ENCODE measurements at regions not wholly inside any gene's neighbourhood (a gene's known extent, or its start where the extent isn't known, plus 50 kb on each side); places are given as distances from the start of the nearest gene placed in this dataset.

DNA sequence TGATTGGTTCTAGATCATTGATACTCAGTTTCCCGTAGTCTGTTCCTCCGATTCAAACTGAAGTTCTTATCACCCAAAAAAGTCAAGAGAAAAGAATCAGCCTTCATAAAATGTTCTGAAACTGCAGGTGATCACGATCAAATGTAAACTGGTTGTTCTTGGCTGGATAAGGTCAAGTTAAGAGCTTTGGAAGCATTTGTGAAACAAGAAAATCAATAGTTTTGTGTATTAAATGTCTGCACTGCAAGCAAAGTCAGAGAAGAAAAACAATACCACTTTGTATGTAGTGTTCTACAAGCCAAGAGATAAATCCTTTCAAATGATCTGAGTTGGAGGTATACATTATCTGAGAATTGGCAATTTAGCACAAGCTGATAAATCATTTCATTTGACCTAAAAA lies 710.3 kb downstream of the SORCS1 start:
- dilution Hi-C loops (cut with MboI; ENCODE audit: extremely low pct_ligation_motif_present, low sequenced_read_pairs): no loop called here
- BruUV-seq (replicated peaks): no TSS peak
- POLR2A ChIA-PET: no interaction called here

DNA sequence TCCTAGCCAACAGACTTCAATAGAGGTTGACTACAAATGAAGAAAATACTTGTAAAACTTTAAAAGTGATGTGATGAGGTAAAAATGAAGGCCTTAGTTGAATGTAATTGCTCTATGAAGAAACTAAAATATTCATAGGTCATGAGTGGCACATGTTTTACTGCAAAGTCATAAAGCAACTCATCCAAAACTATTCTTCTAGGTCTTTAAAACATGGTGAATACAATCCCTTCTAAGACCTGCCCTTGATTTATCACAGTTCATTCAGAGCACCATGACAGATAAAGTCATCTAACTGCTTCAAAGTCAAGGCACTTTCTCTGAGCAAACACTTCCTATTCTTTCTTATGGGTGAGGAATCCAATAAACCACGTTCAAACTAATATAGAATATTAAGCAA lies 713.5 kb downstream of the SORCS1 start:
- no peaks in the 10 kb centered on the region for H4K20me1 ChIP-seq (replicated peaks; ENCODE audit: control insufficient read depth, extremely low read depth, insufficient read depth, low read length)
- no peak overlapping the region for H3K9ac ChIP-seq (replicated peaks; ENCODE audit: extremely low read depth, insufficient read depth, low read length)
- intact Hi-C loops (cut with micrococcal nuclease) (no loop called here), dilution Hi-C loops (cut with MboI; ENCODE audit: extremely low pct_ligation_motif_present, low sequenced_read_pairs) (no loop called here)
- FAIRE-seq (no peak), DNase-seq (ENCODE audit: low read depth, low spot score) (no peak)
- no peak overlapping the region for H3K4me2 ChIP-seq (ENCODE audit: insufficient read depth, low read length)
- CTCF ChIA-PET: no interaction called here
- H3K27ac ChIP-seq (ENCODE audit: insufficient read depth, low read depth, low read length): no peak overlapping the region
- H3K4me1 ChIP-seq (ENCODE audit: control insufficient read depth, extremely low read depth, insufficient read depth, low read length): no peaks in the 10 kb centered on the region
- H3K4me3 ChIP-seq (replicated peaks in 1 of 3; ENCODE audit: insufficient read depth in 1 of 3, low read depth in 1 of 3, low read length in 3 of 3): no peak overlapping the region
- POLR2A ChIA-PET: no interaction called here
- no peaks in the 10 kb centered on the region for H3K79me2 ChIP-seq (ENCODE audit: control insufficient read depth, insufficient read depth, low read length)
- H3K9me3 ChIP-seq (replicated peaks; ENCODE audit: control insufficient read depth, insufficient read depth, low read length): peaks cover 2% of the 10 kb centered on the region
- H3K36me3 ChIP-seq (ENCODE audit: control insufficient read depth in 2 of 2, extremely low read depth in 1 of 2, insufficient read depth in 2 of 2, low read length in 2 of 2): no peaks in the 10 kb centered on the region
- no TSS peak for BruUV-seq (replicated peaks)
- no peak overlapping the region for H2AFZ ChIP-seq (ENCODE audit: low read depth, low read length)
- no peaks in the 10 kb centered on the region for H3K9me1 ChIP-seq (replicated peaks; ENCODE audit: control insufficient read depth, extremely low read depth, insufficient read depth, low read length)
- no peak for TF ChIP-seq EZH2 (IDR thresholded peaks at IDR 0.05; ENCODE audit: borderline replicate concordance, low read depth, low read length, severe bottlenecking)
- TF ChIP-seq MAX (IDR thresholded peaks at IDR 0.05; ENCODE audit: insufficient read depth, insufficient read length): no peak
- no peak for TF ChIP-seq POLR2A (IDR thresholded peaks at IDR 0.05; ENCODE audit: low read depth, low read length)
- TF ChIP-seq GATA2 (IDR thresholded peaks at IDR 0.05; ENCODE audit: insufficient read depth, insufficient read length, low read depth, low read length): no peak
- TF ChIP-seq POLR2AphosphoS5 (IDR thresholded peaks at IDR 0.05; ENCODE audit: insufficient read depth, low read depth, low read length): no peak
- TF ChIP-seq, protein P1, sequence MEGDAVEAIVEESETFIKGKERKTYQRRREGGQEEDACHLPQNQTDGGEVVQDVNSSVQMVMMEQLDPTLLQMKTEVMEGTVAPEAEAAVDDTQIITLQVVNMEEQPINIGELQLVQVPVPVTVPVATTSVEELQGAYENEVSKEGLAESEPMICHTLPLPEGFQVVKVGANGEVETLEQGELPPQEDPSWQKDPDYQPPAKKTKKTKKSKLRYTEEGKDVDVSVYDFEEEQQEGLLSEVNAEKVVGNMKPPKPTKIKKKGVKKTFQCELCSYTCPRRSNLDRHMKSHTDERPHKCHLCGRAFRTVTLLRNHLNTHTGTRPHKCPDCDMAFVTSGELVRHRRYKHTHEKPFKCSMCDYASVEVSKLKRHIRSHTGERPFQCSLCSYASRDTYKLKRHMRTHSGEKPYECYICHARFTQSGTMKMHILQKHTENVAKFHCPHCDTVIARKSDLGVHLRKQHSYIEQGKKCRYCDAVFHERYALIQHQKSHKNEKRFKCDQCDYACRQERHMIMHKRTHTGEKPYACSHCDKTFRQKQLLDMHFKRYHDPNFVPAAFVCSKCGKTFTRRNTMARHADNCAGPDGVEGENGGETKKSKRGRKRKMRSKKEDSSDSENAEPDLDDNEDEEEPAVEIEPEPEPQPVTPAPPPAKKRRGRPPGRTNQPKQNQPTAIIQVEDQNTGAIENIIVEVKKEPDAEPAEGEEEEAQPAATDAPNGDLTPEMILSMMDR (IDR thresholded peaks at IDR 0.05; ENCODE audit: extremely low read depth in 1 of 2, insufficient read depth in 1 of 2, low read depth in 1 of 2, low read length in 2 of 2): no peak
- no peak for TF ChIP-seq FOS (IDR thresholded peaks at IDR 0.05; ENCODE audit: borderline replicate concordance, insufficient read depth, low read length)
- no peak for TF ChIP-seq JUN (IDR thresholded peaks at IDR 0.05; ENCODE audit: borderline replicate concordance, insufficient read depth, insufficient read length, low read depth)
- no peak for TF ChIP-seq MYC (IDR thresholded peaks at IDR 0.05; ENCODE audit: low read depth, low read length)
- no peaks in the 10 kb centered on the region for H3K27me3 ChIP-seq (ENCODE audit: control insufficient read depth in 2 of 2, insufficient read depth in 2 of 2, low read length in 2 of 2)

More for the DNA sequence above, 710.3 kb downstream of the SORCS1 start:
- Histone ChIP-seq H3K9me1 (replicated peaks; ENCODE audit: control insufficient read depth, extremely low read depth, insufficient read depth, low read length) (no peaks in the 10 kb centered on the region), H3K4me1 (ENCODE audit: control insufficient read depth, extremely low read depth, insufficient read depth, low read length) (no peaks in the 10 kb centered on the region), H3K27me3 (ENCODE audit: control insufficient read depth in 2 of 2, insufficient read depth in 2 of 2, low read length in 2 of 2) (no peaks in the 10 kb centered on the region), H2AFZ (ENCODE audit: low read depth, low read length) (no peak overlapping the region), H3K36me3 (ENCODE audit: control insufficient read depth in 2 of 2, extremely low read depth in 1 of 2, insufficient read depth in 2 of 2, low read length in 2 of 2) (no peaks in the 10 kb centered on the region), H3K4me2 (ENCODE audit: insufficient read depth, low read length) (no peak overlapping the region), H3K79me2 (ENCODE audit: control insufficient read depth, insufficient read depth, low read length) (no peaks in the 10 kb centered on the region), H3K9me3 (replicated peaks; ENCODE audit: control insufficient read depth, insufficient read depth, low read length) (no peaks in the 10 kb centered on the region), H3K27ac (ENCODE audit: insufficient read depth, low read depth, low read length) (no peak overlapping the region), H4K20me1 (replicated peaks; ENCODE audit: control insufficient read depth, extremely low read depth, insufficient read depth, low read length) (no peaks in the 10 kb centered on the region), H3K4me3 (replicated peaks in 1 of 3; ENCODE audit: insufficient read depth in 1 of 3, low read depth in 1 of 3, low read length in 3 of 3) (no peak overlapping the region), H3K9ac (replicated peaks; ENCODE audit: extremely low read depth, insufficient read depth, low read length) (no peak overlapping the region)
- TF ChIP-seq, protein P1 (IDR thresholded peaks at IDR 0.05; ENCODE audit: extremely low read depth in 1 of 2, insufficient read depth in 1 of 2, low read depth in 1 of 2, low read length in 2 of 2): no peak
- TF ChIP-seq JUN (IDR thresholded peaks at IDR 0.05; ENCODE audit: borderline replicate concordance, insufficient read depth, insufficient read length, low read depth) (no peak), FOS (IDR thresholded peaks at IDR 0.05; ENCODE audit: borderline replicate concordance, insufficient read depth, low read length) (no peak), POLR2AphosphoS5 (IDR thresholded peaks at IDR 0.05; ENCODE audit: insufficient read depth, low read depth, low read length) (no peak), MAX (IDR thresholded peaks at IDR 0.05; ENCODE audit: insufficient read depth, insufficient read length) (no peak), POLR2A (IDR thresholded peaks at IDR 0.05; ENCODE audit: low read depth, low read length) (no peak), EZH2 (IDR thresholded peaks at IDR 0.05; ENCODE audit: borderline replicate concordance, low read depth, low read length, severe bottlenecking) (no peak)
- CTCF ChIA-PET: no interaction called here
- DNase-seq (ENCODE audit: low read depth, low spot score): no peak
- FAIRE-seq: no peak
- intact Hi-C loops (cut with micrococcal nuclease): no loop called here

Measured in endothelial cell of umbilical vein (primary cell).